GM12891 (cell line): ENCODE measurements at regions not wholly inside any gene's neighbourhood (a gene's known extent, or its start where the extent isn't known, plus 50 kb on each side); places are given as distances from the start of the nearest gene placed in this dataset.

Experiments
- PAX5 ChIP-seq: IDR thresholded peaks from 2 replicates; pipeline ENCODE4 v1.6.1; 2011; ENCODE audit warnings: low read length, moderate library complexity, mild to moderate bottlenecking; ENCODE audit not compliant: insufficient read depth, severe bottlenecking
- POLR2A ChIP-seq: IDR thresholded peaks from 2 replicates; pipeline ENCODE4 v1.6.1; 2011; ENCODE audit warnings: low read depth, low read length, control low read depth
- POLR2AphosphoS5 ChIP-seq: IDR thresholded peaks from 2 replicates; pipeline ENCODE4 v1.6.1; 2011; ENCODE audit warnings: low read depth, low read length, control low read depth
- SPI1 ChIP-seq: IDR thresholded peaks from 2 replicates; pipeline ENCODE4 v1.6.1; 2011; ENCODE audit warnings: low read depth, low read length, control low read depth
- TAF1 ChIP-seq: IDR thresholded peaks from 2 replicates; pipeline ENCODE4 v1.6.1; 2011; ENCODE audit warnings: low read depth, low read length, control low read depth

DNA sequence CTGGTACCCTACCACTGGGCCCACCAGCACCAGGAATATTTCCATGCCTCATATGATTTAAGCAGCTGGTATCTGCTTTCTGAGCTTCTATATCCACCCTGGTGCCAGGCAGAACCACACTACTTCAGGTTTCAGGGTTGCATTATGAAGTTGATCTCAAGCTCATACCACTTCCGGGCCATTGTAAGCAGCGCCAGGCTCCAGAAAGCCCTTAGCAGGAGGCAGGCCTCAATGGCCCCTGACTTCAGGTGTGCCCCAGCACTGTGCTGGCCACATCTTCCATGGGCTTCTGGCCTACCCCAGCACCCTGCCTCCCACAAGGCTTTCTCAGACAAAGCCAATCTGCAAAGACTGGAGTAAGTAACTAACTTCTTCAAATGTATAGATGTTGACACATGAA is 391.3 kb upstream of the GRM3 start:
- TF ChIP-seq POLR2A = no peak
- TF ChIP-seq POLR2AphosphoS5 = no peak
- no peak for TF ChIP-seq SPI1
- no peak for TF ChIP-seq TAF1
- TF ChIP-seq PAX5 = no peak
